Keratinocyte (primary cell): ENCODE measurements at regions not wholly inside any gene's neighbourhood (a gene's known extent, or its start where the extent isn't known, plus 50 kb on each side); places are given as distances from the start of the nearest gene placed in this dataset.

Source experiments
- DNase-seq: peaks from one replicate; pipeline ENCODE4 v3.0.0-alpha.2; 2011; ENCODE audit warnings: low read depth, missing footprints, low spot score
- FAIRE-seq: peaks from 2 replicates; lab custom pipeline; 2011; peaks lifted over from hg19 to GRCh38; lab: Jason Lieb, UNC
- H2AFZ ChIP-seq: 2 replicates; pipeline ENCODE4 v1.6.0; 2012; ENCODE audit warnings: low read length, control low read depth, inconsistent platforms; ENCODE audit not compliant: control insufficient read depth
- H3K27ac ChIP-seq: 2 replicates; pipeline ENCODE4 v1.5.1; 2011; ENCODE audit warnings: low read length; ENCODE audit not compliant: control insufficient read depth, insufficient read depth
- H3K27me3 ChIP-seq: 3 replicates; pipeline ENCODE4 v1.6.0; 2011; ENCODE audit warnings: low read length; ENCODE audit not compliant: control insufficient read depth, insufficient read depth; ENCODE audit errors: extremely low read depth
- H3K36me3 ChIP-seq, 2 experiments: 2 replicates in 1 of 2; 3 replicates in 1 of 2; pipeline ENCODE4 v1.5.1; 2011; ENCODE audit warnings: low read length in 2 of 2, mild to moderate bottlenecking in 1 of 2; ENCODE audit not compliant: control insufficient read depth in 2 of 2, insufficient read depth in 2 of 2; ENCODE audit errors: extremely low read depth in 1 of 2
- H3K4me1 ChIP-seq: 3 replicates; pipeline ENCODE4 v1.5.1; 2011; ENCODE audit warnings: low read length; ENCODE audit not compliant: control insufficient read depth, insufficient read depth; ENCODE audit errors: extremely low read depth
- H3K4me2 ChIP-seq: 3 replicates; pipeline ENCODE4 v1.6.0; 2011; ENCODE audit warnings: low read depth, low read length; ENCODE audit not compliant: control insufficient read depth, insufficient read depth; ENCODE audit errors: extremely low read depth
- H3K4me3 ChIP-seq, 3 experiments: fragments of 200-600 bp in 1 of 3; sonication (generic) in 1 of 3; 2 replicates in 2 of 3; 3 replicates in 1 of 3; pipeline ENCODE4 v1.5.1; 2011 to 2016; ENCODE audit warnings: low read length in 3 of 3, mild to moderate bottlenecking in 3 of 3, control low read depth in 2 of 3, inconsistent platforms in 1 of 3, low read depth in 1 of 3, mixed read lengths in 1 of 3, mixed run types in 1 of 3, moderate library complexity in 1 of 3; ENCODE audit not compliant: control insufficient read depth in 2 of 3, insufficient read depth in 2 of 3; ENCODE audit errors: extremely low read depth in 1 of 3
- H3K79me2 ChIP-seq: 2 replicates; pipeline ENCODE4 v1.6.0; 2012; ENCODE audit warnings: low read length; ENCODE audit not compliant: control insufficient read depth, insufficient read depth
- H3K9ac ChIP-seq: 3 replicates; pipeline ENCODE4 v1.6.0; 2011; ENCODE audit warnings: low read length; ENCODE audit not compliant: control insufficient read depth, insufficient read depth; ENCODE audit errors: extremely low read depth
- H3K9me1 ChIP-seq: 3 replicates; pipeline ENCODE4 v1.6.0; 2011; ENCODE audit warnings: low read length; ENCODE audit not compliant: control insufficient read depth, insufficient read depth; ENCODE audit errors: extremely low read depth
- H3K9me3 ChIP-seq: 2 replicates; pipeline ENCODE4 v1.5.1; 2012; ENCODE audit warnings: low read depth, low read length; ENCODE audit not compliant: control insufficient read depth
- H4K20me1 ChIP-seq: 3 replicates; pipeline ENCODE4 v1.6.0; 2011; ENCODE audit warnings: low read length; ENCODE audit not compliant: control insufficient read depth, insufficient read depth; ENCODE audit errors: extremely low read depth
- EZH2 ChIP-seq: IDR thresholded peaks from one replicate; pipeline ENCODE4 v1.6.1; 2012; ENCODE audit warnings: inconsistent platforms, mild to moderate bottlenecking, low read length, moderate library complexity
- dilution Hi-C: fragments of 300-500 bp; cut with MboI; formaldehyde crosslinking; loops from one replicate; pipeline ENCODE4 v1.7.0; 2020; ENCODE audit warnings: low sequenced_read_pairs; ENCODE audit not compliant: extremely low pct_ligation_motif_present
- TF ChIP-seq, protein P1 (sequence below), 3 experiments: IDR thresholded peaks in 1 of 3; conservative IDR thresholded peaks in 1 of 3; optimal IDR thresholded peaks in 1 of 3; 2 replicates in 2 of 3; 3 replicates in 1 of 3; pipeline versions ENCODE3 to v1.5.1; 2011; ENCODE audit warnings: low read length in 3 of 3, mild to moderate bottlenecking in 3 of 3, moderate library complexity in 2 of 3, control low read depth in 1 of 3, inconsistent platforms in 1 of 3; ENCODE audit not compliant: insufficient read depth in 2 of 3; ENCODE audit errors: extremely low read depth in 1 of 3

DNA sequence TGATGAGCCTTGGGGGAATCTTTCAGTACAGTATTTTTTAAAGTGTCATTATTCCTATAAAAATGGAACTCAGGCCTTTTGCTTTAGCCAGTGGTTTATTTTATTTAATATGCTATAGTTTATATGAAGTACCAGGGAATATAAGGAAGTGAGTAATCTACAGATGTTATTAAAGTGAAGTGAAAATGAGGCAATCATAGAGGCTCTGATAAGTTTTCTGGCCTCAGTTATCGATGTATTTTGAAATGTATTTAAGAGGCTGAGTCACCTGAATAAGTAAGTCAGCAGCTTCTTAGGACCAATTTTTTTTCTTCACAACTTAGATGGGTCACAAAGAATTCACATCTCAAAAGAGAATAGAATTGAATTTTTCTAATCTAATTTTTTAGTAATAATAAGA, 829.0 kb downstream of the DNAH5 start:
- DNase-seq: no peak
- no peak for FAIRE-seq

DNA sequence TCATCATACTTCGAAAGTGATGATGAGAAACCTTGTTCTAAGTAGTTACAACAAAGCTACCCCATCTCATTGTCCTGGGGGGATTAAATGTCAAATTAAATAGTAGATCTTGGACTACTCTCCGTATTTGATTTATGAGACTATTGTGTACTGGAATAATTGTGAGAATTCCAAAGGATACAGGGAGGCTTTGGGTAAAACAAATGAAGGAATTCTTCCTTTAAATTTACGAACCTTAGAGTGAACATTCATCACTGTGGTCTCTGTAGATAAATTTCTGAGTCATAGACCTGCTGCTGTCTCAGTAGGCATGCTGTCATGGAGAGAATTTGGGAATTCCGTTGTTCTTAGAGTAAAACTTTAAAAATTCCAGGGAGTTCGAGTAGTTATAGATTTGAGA, 836.2 kb downstream of the DNAH5 start:
- Histone ChIP-seq H3K9me3 (no peaks in the 10 kb centered on the region), H3K79me2 (no peaks in the 10 kb centered on the region), H3K4me3 (no peak overlapping the region), H3K27ac (no peak overlapping the region), H3K36me3 (no peaks in the 10 kb centered on the region), H3K27me3 (no peaks in the 10 kb centered on the region), H4K20me1 (no peaks in the 10 kb centered on the region), H3K4me2 (no peak overlapping the region), H2AFZ (no peak overlapping the region), H3K4me1 (no peaks in the 10 kb centered on the region), H3K9ac (no peak overlapping the region), H3K9me1 (no peaks in the 10 kb centered on the region)
- FAIRE-seq (no peak), DNase-seq (no peak)
- TF ChIP-seq, protein P1, sequence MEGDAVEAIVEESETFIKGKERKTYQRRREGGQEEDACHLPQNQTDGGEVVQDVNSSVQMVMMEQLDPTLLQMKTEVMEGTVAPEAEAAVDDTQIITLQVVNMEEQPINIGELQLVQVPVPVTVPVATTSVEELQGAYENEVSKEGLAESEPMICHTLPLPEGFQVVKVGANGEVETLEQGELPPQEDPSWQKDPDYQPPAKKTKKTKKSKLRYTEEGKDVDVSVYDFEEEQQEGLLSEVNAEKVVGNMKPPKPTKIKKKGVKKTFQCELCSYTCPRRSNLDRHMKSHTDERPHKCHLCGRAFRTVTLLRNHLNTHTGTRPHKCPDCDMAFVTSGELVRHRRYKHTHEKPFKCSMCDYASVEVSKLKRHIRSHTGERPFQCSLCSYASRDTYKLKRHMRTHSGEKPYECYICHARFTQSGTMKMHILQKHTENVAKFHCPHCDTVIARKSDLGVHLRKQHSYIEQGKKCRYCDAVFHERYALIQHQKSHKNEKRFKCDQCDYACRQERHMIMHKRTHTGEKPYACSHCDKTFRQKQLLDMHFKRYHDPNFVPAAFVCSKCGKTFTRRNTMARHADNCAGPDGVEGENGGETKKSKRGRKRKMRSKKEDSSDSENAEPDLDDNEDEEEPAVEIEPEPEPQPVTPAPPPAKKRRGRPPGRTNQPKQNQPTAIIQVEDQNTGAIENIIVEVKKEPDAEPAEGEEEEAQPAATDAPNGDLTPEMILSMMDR (optimal IDR thresholded peaks at IDR 0.05 in 1 of 3, IDR thresholded peaks at IDR 0.05 in 1 of 3, conservative IDR thresholded peaks at IDR 0.05 in 1 of 3; ENCODE audit: extremely low read depth in 1 of 3, insufficient read depth in 2 of 3, low read length in 3 of 3): no peak
- no peak for TF ChIP-seq EZH2
- dilution Hi-C loops: no loop called here

More for the DNA sequence above, 829.0 kb downstream of the DNAH5 start:
- TF ChIP-seq, protein P1 (optimal IDR thresholded peaks at IDR 0.05 in 1 of 3, IDR thresholded peaks at IDR 0.05 in 1 of 3, conservative IDR thresholded peaks at IDR 0.05 in 1 of 3; ENCODE audit: extremely low read depth in 1 of 3, insufficient read depth in 2 of 3, low read length in 3 of 3): no peak
- TF ChIP-seq EZH2: no peak
- Histone ChIP-seq H2AFZ (no peak overlapping the region), H3K9ac (no peak overlapping the region), H3K4me1 (no peaks in the 10 kb centered on the region), H3K27me3 (no peaks in the 10 kb centered on the region), H3K36me3 (no peaks in the 10 kb centered on the region), H3K79me2 (no peaks in the 10 kb centered on the region), H3K9me1 (no peaks in the 10 kb centered on the region), H3K4me3 (no peak overlapping the region), H3K4me2 (no peak overlapping the region), H4K20me1 (no peaks in the 10 kb centered on the region), H3K27ac (no peak overlapping the region), H3K9me3 (no peaks in the 10 kb centered on the region)
- dilution Hi-C loops: no loop called here
